CD14-positive monocyte (primary cell): ENCODE measurements at regions not wholly inside any gene's neighbourhood (a gene's known extent, or its start where the extent isn't known, plus 50 kb on each side); places are given as distances from the start of the nearest gene placed in this dataset.

Experiments
- DNase-seq, 3 donors: peaks; one replicate each; pipeline ENCODE4 v3.0.0-alpha.2; 2011 to 2022
- H2AFZ ChIP-seq: 2 replicates; pipeline ENCODE4 v1.6.0; 2012; ENCODE audit warnings: mild to moderate bottlenecking, low read depth, low read length, inconsistent platforms; ENCODE audit not compliant: insufficient read depth, poor library complexity, severe bottlenecking
- H3K27ac ChIP-seq, 2 donors: 1 replicate in 1 of 2; 2 replicates in 1 of 2; pipeline ENCODE4 v1.5.1; 2012 to 2013; ENCODE audit warnings: low read length in 2 of 2, control low read depth in 1 of 2, inconsistent platforms in 1 of 2, low read depth in 1 of 2, mild to moderate bottlenecking in 1 of 2
- H3K27me3 ChIP-seq, 2 donors: one replicate each; pipeline versions ENCODE4 v1.6.0 to v1.6.1; 2011 to 2013; ENCODE audit warnings: low read length in 2 of 2; ENCODE audit not compliant: control insufficient read depth in 2 of 2, insufficient read depth in 2 of 2
- H3K36me3 ChIP-seq, 2 donors: replicated peaks in 1 of 2; 1 replicate in 1 of 2; 2 replicates in 1 of 2; pipeline versions ENCODE4 v1.5.1 to v1.6.1; 2012 to 2013; ENCODE audit warnings: low read length in 2 of 2, control low read depth in 1 of 2, inconsistent platforms in 1 of 2, mild to moderate bottlenecking in 1 of 2; ENCODE audit not compliant: insufficient read depth in 2 of 2, control insufficient read depth in 1 of 2
- H3K4me1 ChIP-seq, 2 donors: 1 replicate in 1 of 2; 2 replicates in 1 of 2; pipeline versions ENCODE4 v1.5.1 to v1.6.1; 2012 to 2013; ENCODE audit warnings: low read length in 2 of 2, control low read depth in 1 of 2, inconsistent platforms in 1 of 2, mild to moderate bottlenecking in 1 of 2, moderate library complexity in 1 of 2; ENCODE audit not compliant: insufficient read depth in 2 of 2, control insufficient read depth in 1 of 2
- H3K4me2 ChIP-seq: replicated peaks from 2 replicates; pipeline ENCODE3; 2012; ENCODE audit warnings: low read length, moderate library complexity, mild to moderate bottlenecking; ENCODE audit not compliant: poor library complexity, severe bottlenecking; ENCODE audit errors: extremely low read depth
- H3K4me3 ChIP-seq, 3 experiments: fragments of 200-600 bp in 1 of 3; sonication (generic) in 1 of 3; replicated peaks in 1 of 3; 1 replicate in 2 of 3; 2 replicates in 1 of 3; pipeline ENCODE4 v1.5.1; 2011 to 2013; ENCODE audit warnings: low read length in 3 of 3, mild to moderate bottlenecking in 3 of 3, control low read depth in 2 of 3, low read depth in 2 of 3, inconsistent platforms in 1 of 3, moderate library complexity in 1 of 3
- H3K79me2 ChIP-seq: 2 replicates; pipeline ENCODE4 v1.6.0; 2012; ENCODE audit warnings: mild to moderate bottlenecking, control low read depth, inconsistent platforms, low read length, moderate library complexity; ENCODE audit not compliant: insufficient read depth
- H3K9ac ChIP-seq: 2 replicates; pipeline ENCODE4 v1.6.0; 2017; ENCODE audit warnings: low read length, mild to moderate bottlenecking; ENCODE audit not compliant: insufficient read depth, poor library complexity, severe bottlenecking
- H3K9me3 ChIP-seq, 2 donors: replicated peaks in 1 of 2; 1 replicate in 1 of 2; 2 replicates in 1 of 2; pipeline versions ENCODE4 v1.5.1 to v1.6.1; 2012 to 2013; ENCODE audit warnings: low read length in 2 of 2, control low read depth in 1 of 2; ENCODE audit not compliant: control insufficient read depth in 1 of 2, insufficient read depth in 1 of 2
- H4K20me1 ChIP-seq: 2 replicates; pipeline ENCODE4 v1.6.0; 2012; ENCODE audit warnings: mild to moderate bottlenecking, low read length, control low read depth, moderate library complexity; ENCODE audit not compliant: insufficient read depth
- H3K27ac Mint-ChIP-seq, 7 donors: one replicate each; pipeline ENCODE4 v1.8.0; 2020; ENCODE audit warnings: mild to moderate bottlenecking in 7 of 7, mixed read lengths in 7 of 7, moderate library complexity in 6 of 7, inconsistent platforms in 2 of 7
- H3K27me3 Mint-ChIP-seq, 3 donors: one replicate each; pipeline ENCODE4 v1.8.0; 2021 to 2022; ENCODE audit warnings: low read depth in 3 of 3, mild to moderate bottlenecking in 3 of 3, mixed read lengths in 3 of 3, moderate library complexity in 3 of 3, inconsistent platforms in 1 of 3
- H3K36me3 Mint-ChIP-seq, 2 donors: one replicate each; pipeline ENCODE4 v1.8.0; 2020; ENCODE audit warnings: mixed read lengths in 2 of 2, inconsistent platforms in 1 of 2, mild to moderate bottlenecking in 1 of 2
- H3K4me1 Mint-ChIP-seq: one replicate; pipeline ENCODE4 v1.8.0; 2020; ENCODE audit warnings: mild to moderate bottlenecking, mixed read lengths
- H3K4me3 Mint-ChIP-seq, 2 donors: one replicate each; pipeline ENCODE4 v1.8.0; 2020; ENCODE audit warnings: mild to moderate bottlenecking in 2 of 2, mixed read lengths in 2 of 2, moderate library complexity in 1 of 2
- H3K9me3 Mint-ChIP-seq, 7 donors: one replicate each; pipeline ENCODE4 v1.8.0; 2020 to 2022; ENCODE audit warnings: mixed read lengths in 7 of 7, mild to moderate bottlenecking in 6 of 7, moderate library complexity in 6 of 7, inconsistent platforms in 2 of 7
- WGBS: methylation state at CpG from one replicate; pipeline ENCODE4 v1.1.5; 2013; ENCODE audit warnings: missing lambda C conversion rate; ENCODE audit not compliant: insufficient coverage; 5-methylcytosine and 5-hydroxymethylcytosine counted together
- intact Hi-C, 2 donors: fragments of 100-400 bp; cut with micrococcal nuclease; formaldehyde crosslinking; loops; one replicate each; pipeline versions ENCODE4 v1.15.0 to v1.15.1; 2023
- TF ChIP-seq, protein P1 (sequence below): fragments of 200-600 bp; IDR thresholded peaks from one replicate; pipeline ENCODE4 v1.8.0; 2022; ENCODE audit warnings: antibody characterized with exemption, mild to moderate bottlenecking

DNA sequence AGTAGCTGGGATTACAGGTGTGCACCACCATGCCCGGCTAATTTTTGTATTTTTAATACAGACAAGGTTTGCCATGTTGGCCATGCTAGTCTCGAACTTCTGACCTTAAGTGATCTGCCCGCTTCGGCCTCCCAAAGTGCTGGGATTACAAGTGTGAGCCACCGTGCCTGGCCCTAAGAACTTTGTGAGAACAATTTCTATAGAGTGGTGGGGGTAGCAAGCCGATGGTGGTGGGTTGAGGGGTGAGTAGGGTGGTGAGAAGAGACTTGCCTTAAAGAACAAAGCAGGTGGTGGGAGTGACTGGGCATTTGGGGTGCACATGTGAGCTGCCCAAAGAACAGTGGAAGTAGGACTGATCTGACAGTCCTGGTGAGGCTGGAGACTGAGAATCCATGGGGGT, 76.0 kb upstream of the ASB18 start:
- Histone ChIP-seq H3K9ac (no peak overlapping the region), H4K20me1 (no peaks in the 10 kb centered on the region), H2AFZ (no peak overlapping the region), H3K27me3 (no peaks in the 10 kb centered on the region), H3K79me2 (no peaks in the 10 kb centered on the region), H3K4me1 (no peaks in the 10 kb centered on the region), H3K4me3 (no peak overlapping the region), H3K9me3 (no peaks in the 10 kb centered on the region), H3K27ac (no peak overlapping the region), H3K36me3 (no peaks in the 10 kb centered on the region), H3K4me2 (no peak overlapping the region)
- no peaks in the 10 kb centered on the region for H3K4me1 Mint-ChIP-seq
- H3K4me3 Mint-ChIP-seq: no peak overlapping the region
- TF ChIP-seq, protein P1, sequence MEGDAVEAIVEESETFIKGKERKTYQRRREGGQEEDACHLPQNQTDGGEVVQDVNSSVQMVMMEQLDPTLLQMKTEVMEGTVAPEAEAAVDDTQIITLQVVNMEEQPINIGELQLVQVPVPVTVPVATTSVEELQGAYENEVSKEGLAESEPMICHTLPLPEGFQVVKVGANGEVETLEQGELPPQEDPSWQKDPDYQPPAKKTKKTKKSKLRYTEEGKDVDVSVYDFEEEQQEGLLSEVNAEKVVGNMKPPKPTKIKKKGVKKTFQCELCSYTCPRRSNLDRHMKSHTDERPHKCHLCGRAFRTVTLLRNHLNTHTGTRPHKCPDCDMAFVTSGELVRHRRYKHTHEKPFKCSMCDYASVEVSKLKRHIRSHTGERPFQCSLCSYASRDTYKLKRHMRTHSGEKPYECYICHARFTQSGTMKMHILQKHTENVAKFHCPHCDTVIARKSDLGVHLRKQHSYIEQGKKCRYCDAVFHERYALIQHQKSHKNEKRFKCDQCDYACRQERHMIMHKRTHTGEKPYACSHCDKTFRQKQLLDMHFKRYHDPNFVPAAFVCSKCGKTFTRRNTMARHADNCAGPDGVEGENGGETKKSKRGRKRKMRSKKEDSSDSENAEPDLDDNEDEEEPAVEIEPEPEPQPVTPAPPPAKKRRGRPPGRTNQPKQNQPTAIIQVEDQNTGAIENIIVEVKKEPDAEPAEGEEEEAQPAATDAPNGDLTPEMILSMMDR: no peak
- intact Hi-C loops: no loop called here
- H3K36me3 Mint-ChIP-seq: no peaks in the 10 kb centered on the region
- peaks cover 0 to 3% (median 0%) of the 10 kb centered on the region in 7 donors for H3K9me3 Mint-ChIP-seq
- no peak overlapping the region for H3K27ac Mint-ChIP-seq
- WGBS: 93% methylated on average over 6 of the region's 6 CpGs
- no peak for DNase-seq
- peaks cover 8 to 10% (median 9%) of the 10 kb centered on the region in 3 donors for H3K27me3 Mint-ChIP-seq

DNA sequence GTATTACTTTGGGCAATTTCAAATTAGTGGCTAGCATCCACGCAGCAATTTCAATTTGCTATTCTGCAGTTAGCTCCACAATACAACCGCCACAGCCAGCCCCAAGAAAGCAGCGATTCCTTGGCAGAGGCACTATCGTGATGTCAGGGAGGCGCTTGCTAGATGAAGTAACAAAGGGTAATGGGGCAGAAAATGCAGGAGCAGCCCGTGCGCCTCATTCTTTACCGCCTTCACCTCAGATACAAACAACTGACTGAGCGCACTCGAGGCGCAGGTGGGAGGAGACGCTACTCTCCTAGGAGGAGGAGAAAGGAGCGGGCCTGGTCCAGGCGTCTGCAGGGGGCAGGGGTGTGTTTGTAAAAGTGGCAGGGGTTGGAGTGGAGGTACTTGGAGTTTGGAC, 76.9 kb upstream of the ASB18 start:
- Histone ChIP-seq H3K27ac (no peak overlapping the region), H3K79me2 (no peaks in the 10 kb centered on the region), H3K4me2 (no peak overlapping the region), H3K27me3 (no peaks in the 10 kb centered on the region), H3K4me1 (no peaks in the 10 kb centered on the region), H3K36me3 (no peaks in the 10 kb centered on the region), H2AFZ (no peak overlapping the region), H3K9ac (no peak overlapping the region), H3K4me3 (no peak overlapping the region), H4K20me1 (no peaks in the 10 kb centered on the region), H3K9me3 (no peaks in the 10 kb centered on the region)
- DNase-seq: no peak
- no peaks in the 10 kb centered on the region for H3K36me3 Mint-ChIP-seq
- intact Hi-C loops: no loop called here
- H3K27me3 Mint-ChIP-seq: peaks cover 8 to 12% (median 9%) of the 10 kb centered on the region in 3 donors
- peaks cover 0 to 3% (median 0%) of the 10 kb centered on the region in 7 donors for H3K9me3 Mint-ChIP-seq
- no peaks in the 10 kb centered on the region for H3K4me1 Mint-ChIP-seq
- 89% methylated on average over 8 of the region's 14 CpGs for WGBS
- H3K27ac Mint-ChIP-seq: no peak overlapping the region
- no peak overlapping the region for H3K4me3 Mint-ChIP-seq
- TF ChIP-seq, protein P1: no peak
